Nephron (organoid): ENCODE measurements at regions not wholly inside any gene's neighbourhood (a gene's known extent, or its start where the extent isn't known, plus 50 kb on each side); places are given as distances from the start of the nearest gene placed in this dataset.

Experiments used
- H3K27ac Mint-ChIP-seq, 3 experiments: 2 replicates each; pipeline ENCODE4 v1.8.0; 2020; ENCODE audit warnings: mixed read lengths in 3 of 3, mild to moderate bottlenecking in 2 of 3, moderate library complexity in 1 of 3
- H3K27me3 Mint-ChIP-seq: 2 replicates; pipeline ENCODE4 v1.8.0; 2021; ENCODE audit warnings: low read depth, mild to moderate bottlenecking, moderate library complexity, mixed read lengths
- H3K36me3 Mint-ChIP-seq: 2 replicates; pipeline ENCODE4 v1.8.0; 2020; ENCODE audit warnings: low read depth, mixed read lengths
- H3K4me1 Mint-ChIP-seq: 2 replicates; pipeline ENCODE4 v1.8.0; 2020; ENCODE audit warnings: mixed read lengths
- H3K4me3 Mint-ChIP-seq, 3 experiments: 2 replicates each; pipeline ENCODE4 v1.8.0; 2020; ENCODE audit warnings: mild to moderate bottlenecking in 3 of 3, mixed read lengths in 3 of 3, moderate library complexity in 2 of 3
- H3K9me3 Mint-ChIP-seq: 2 replicates; pipeline ENCODE4 v1.8.0; 2020; ENCODE audit warnings: mixed read lengths
- CTCF ChIP-seq, 3 experiments: fragments of 200-600 bp; sonication (generic); IDR thresholded peaks; one replicate each; pipeline ENCODE4 v1.5.0; 2021; ENCODE audit warnings: antibody characterized with exemption in 3 of 3; ENCODE audit not compliant: unreplicated experiment in 3 of 3

DNA sequence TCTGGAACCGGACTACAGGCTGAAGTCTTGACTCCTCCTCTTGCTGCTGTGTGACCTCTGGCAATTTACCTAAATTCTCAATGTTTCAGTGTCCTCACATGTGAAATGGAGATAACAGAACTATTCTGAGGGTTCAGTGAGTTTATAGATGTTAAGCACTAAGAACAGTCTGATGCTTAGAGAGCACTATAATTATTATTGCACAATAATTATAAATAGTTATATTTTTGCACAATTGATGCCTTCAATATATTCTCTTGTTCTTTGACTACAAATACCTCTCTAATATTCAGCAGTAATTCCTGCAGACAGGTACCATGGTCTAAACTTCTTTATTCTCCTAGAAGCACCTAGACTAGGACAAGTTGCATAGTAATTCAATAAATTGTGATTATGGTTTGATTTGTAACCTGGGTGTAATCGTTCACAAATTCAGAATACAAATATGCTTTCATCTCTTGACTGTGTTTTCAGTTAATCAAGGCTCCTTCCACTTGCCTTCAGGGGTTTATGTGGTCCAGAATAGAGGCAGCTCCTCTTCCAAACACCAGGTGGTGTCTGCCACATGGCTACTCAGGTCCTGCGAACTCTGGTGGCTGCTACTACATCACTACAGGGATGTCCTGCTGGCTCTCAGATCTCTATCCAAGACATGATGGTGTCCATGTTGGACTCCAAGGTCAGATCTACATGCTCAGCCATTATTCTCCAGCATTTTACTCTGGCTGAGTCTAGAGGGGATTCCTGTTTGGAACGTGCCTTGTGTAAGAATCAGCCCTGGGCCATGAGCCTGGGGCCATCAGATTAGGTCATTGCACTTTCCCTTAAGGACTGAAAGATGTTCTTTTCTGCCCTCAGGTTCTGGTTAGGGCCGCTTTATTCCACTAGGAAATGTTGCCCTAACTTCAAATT is 103.4 kb downstream of the QRFPR start:
- no peaks in the 10 kb centered on the region for H3K9me3 Mint-ChIP-seq
- no peak overlapping the region for H3K4me3 Mint-ChIP-seq
- H3K27me3 Mint-ChIP-seq: no peaks in the 10 kb centered on the region
- no peaks in the 10 kb centered on the region for H3K36me3 Mint-ChIP-seq
- no peak for TF ChIP-seq CTCF (IDR thresholded peaks at IDR 0.05; ENCODE audit: unreplicated experiment in 3 of 3)
- no peak overlapping the region for H3K27ac Mint-ChIP-seq
- H3K4me1 Mint-ChIP-seq: no peaks in the 10 kb centered on the region

DNA sequence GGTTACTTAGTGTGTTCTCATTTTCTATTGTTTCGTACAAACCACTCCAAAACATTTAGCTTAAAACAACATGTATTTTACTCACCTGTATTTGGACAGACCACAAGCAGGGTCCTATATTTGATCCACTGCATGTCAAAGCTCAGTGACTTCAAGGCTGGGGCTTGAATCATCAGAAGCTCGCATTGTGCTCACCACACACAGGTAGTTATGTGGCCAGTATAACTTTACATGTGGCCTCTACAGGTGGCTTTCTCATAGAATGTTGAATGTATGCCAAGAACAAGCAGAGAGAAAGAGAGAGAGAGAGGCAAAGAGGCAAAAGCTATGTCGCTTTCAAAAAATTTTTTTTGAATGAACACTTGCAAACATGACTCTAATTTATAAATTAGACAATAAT is 107.6 kb downstream of the QRFPR start:
- TF ChIP-seq CTCF (IDR thresholded peaks at IDR 0.05; ENCODE audit: unreplicated experiment in 3 of 3): no peak
- Mint-ChIP-seq H3K9me3 (no peaks in the 10 kb centered on the region), H3K36me3 (no peaks in the 10 kb centered on the region), H3K27me3 (no peaks in the 10 kb centered on the region), H3K4me3 (no peak overlapping the region), H3K4me1 (no peaks in the 10 kb centered on the region), H3K27ac (no peak overlapping the region)

GRCh38 chr4:121272526-121272925 is 108.3 kb downstream of the QRFPR start:
- no peaks in the 10 kb centered on the region for H3K9me3 Mint-ChIP-seq
- no peak overlapping the region for H3K27ac Mint-ChIP-seq
- TF ChIP-seq CTCF (IDR thresholded peaks at IDR 0.05; ENCODE audit: unreplicated experiment in 3 of 3): no peak
- no peaks in the 10 kb centered on the region for H3K36me3 Mint-ChIP-seq
- H3K4me1 Mint-ChIP-seq: no peaks in the 10 kb centered on the region
- H3K27me3 Mint-ChIP-seq: no peaks in the 10 kb centered on the region
- H3K4me3 Mint-ChIP-seq: no peak overlapping the region

GRCh38 chr4:121270389-121270788 is 106.3 kb upstream of the TNIP3 start:
- Mint-ChIP-seq H3K27ac (no peak overlapping the region), H3K4me1 (no peaks in the 10 kb centered on the region), H3K4me3 (no peak overlapping the region), H3K9me3 (no peaks in the 10 kb centered on the region), H3K27me3 (peaks cover 4% of the 10 kb centered on the region), H3K36me3 (no peaks in the 10 kb centered on the region)
- no peak for TF ChIP-seq CTCF (IDR thresholded peaks at IDR 0.05; ENCODE audit: unreplicated experiment in 3 of 3)

DNA sequence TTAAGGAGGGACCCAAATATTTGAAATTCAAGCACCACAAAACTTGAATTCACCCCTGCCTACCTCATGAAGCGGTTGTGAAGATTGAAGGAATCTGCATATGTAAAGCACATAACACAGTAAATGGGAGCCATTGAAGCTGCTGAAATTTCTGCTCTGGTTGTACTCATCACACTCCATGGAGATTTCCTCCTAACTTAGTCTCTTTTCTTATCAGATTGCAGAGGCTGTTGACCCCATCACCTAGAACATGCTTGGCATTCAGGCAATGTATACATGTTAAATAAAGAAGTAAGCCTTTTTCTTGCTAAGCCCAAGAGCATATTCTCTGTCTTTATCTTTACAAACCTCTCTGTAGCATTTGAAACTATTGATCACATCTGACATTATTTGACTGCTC is 104.9 kb upstream of the TNIP3 start:
- Mint-ChIP-seq H3K27ac (no peak overlapping the region), H3K9me3 (no peaks in the 10 kb centered on the region), H3K36me3 (no peaks in the 10 kb centered on the region), H3K27me3 (peaks cover 4% of the 10 kb centered on the region), H3K4me1 (no peaks in the 10 kb centered on the region), H3K4me3 (no peak overlapping the region)
- no peak for TF ChIP-seq CTCF (IDR thresholded peaks at IDR 0.05; ENCODE audit: unreplicated experiment in 3 of 3)

DNA sequence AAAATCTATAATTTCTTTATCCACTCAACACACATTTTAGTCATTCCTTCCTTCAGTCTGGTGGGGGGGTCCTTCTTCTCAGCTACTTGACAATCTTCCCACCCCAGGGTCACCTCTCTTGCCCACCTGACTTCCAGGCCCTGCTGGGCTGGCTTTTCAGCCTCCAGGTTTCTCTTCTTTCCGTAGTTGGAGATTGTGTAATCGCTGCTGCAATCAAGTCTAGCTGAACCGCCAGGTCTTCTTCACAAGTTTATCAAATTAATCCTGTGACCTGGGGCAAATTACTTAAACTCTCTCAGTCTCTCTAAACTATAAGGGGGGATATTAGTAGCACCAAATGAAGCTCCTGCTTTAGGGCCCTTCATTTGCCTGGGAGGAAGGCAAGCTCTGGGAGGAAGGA is 102.9 kb upstream of the TNIP3 start:
- Mint-ChIP-seq H3K27me3 (peaks cover 4% of the 10 kb centered on the region), H3K36me3 (no peaks in the 10 kb centered on the region), H3K4me1 (no peaks in the 10 kb centered on the region), H3K27ac (no peak overlapping the region), H3K9me3 (no peaks in the 10 kb centered on the region), H3K4me3 (no peak overlapping the region)
- TF ChIP-seq CTCF (IDR thresholded peaks at IDR 0.05; ENCODE audit: unreplicated experiment in 3 of 3): no peak
